Calu3 (cell line): ENCODE measurements at regions not wholly inside any gene's neighbourhood (a gene's known extent, or its start where the extent isn't known, plus 50 kb on each side); places are given as distances from the start of the nearest gene placed in this dataset.

Experiments
- BruUV-seq: library from RNA; stranded (reverse); fragments of 400-500 nt; replicated peaks from 2 replicates; lab custom pipeline; 2021; lab: Mats Ljungman, UMichigan
- CTCF ChIA-PET: fragments of 300-600 bp; sonication (Branson Sonifier 250); formaldehyde crosslinking; loops from one replicate; lab custom pipeline; 2022; ENCODE audit warnings: antibody characterized with exemption; lab: Charles Lee
- DNase-seq: peaks from one replicate; pipeline ENCODE4 v3.0.0; 2022
- H3K27ac Mint-ChIP-seq: one replicate; pipeline ENCODE4 v1.8.0; 2022; ENCODE audit warnings: mixed read lengths; ENCODE audit not compliant: unreplicated experiment
- H3K27me3 Mint-ChIP-seq: one replicate; pipeline ENCODE4 v1.8.0; 2022; ENCODE audit warnings: mixed read lengths; ENCODE audit not compliant: unreplicated experiment
- H3K36me3 Mint-ChIP-seq: one replicate; pipeline ENCODE4 v1.8.0; 2022; ENCODE audit warnings: mild to moderate bottlenecking, moderate library complexity, mixed read lengths; ENCODE audit not compliant: insufficient read depth, unreplicated experiment
- H3K4me1 Mint-ChIP-seq: one replicate; pipeline ENCODE4 v1.8.0; 2022; ENCODE audit warnings: mild to moderate bottlenecking, low read depth, mixed read lengths; ENCODE audit not compliant: unreplicated experiment
- H3K4me3 Mint-ChIP-seq: one replicate; pipeline ENCODE4 v1.8.0; 2022; ENCODE audit warnings: mild to moderate bottlenecking, low read depth, moderate library complexity, mixed read lengths; ENCODE audit not compliant: unreplicated experiment
- H3K9me3 Mint-ChIP-seq: one replicate; pipeline ENCODE4 v1.8.0; 2022; ENCODE audit warnings: low read depth, mixed read lengths; ENCODE audit not compliant: unreplicated experiment
- CTCF ChIP-seq: fragments of 200-600 bp; IDR thresholded peaks from one replicate; pipeline ENCODE4 v1.8.0; 2022; ENCODE audit warnings: antibody characterized with exemption; ENCODE audit not compliant: unreplicated experiment
- intact Hi-C: fragments of 100-400 bp; cut with micrococcal nuclease; formaldehyde crosslinking; loops from one replicate; pipeline ENCODE4 v1.10.0; 2022; ENCODE audit not compliant: unreplicated experiment

- BruUV-seq = no TSS peak
- CTCF ChIA-PET = no interaction called here
- H3K27me3 Mint-ChIP-seq = no peaks in the 10 kb centered on the region
- DNase-seq = no peak
- H3K4me3 Mint-ChIP-seq = no peak overlapping the region
- no peak for TF ChIP-seq CTCF
- H3K4me1 Mint-ChIP-seq = peaks cover 28% of the 10 kb centered on the region
- no peaks in the 10 kb centered on the region for H3K36me3 Mint-ChIP-seq
- intact Hi-C loops = no loop called here
- H3K9me3 Mint-ChIP-seq = no peaks in the 10 kb centered on the region
- no peak overlapping the region for H3K27ac Mint-ChIP-seq
Measured at GRCh38 chr3:82085851-82086475, 324.5 kb upstream of the GBE1 start.

- Mint-ChIP-seq H3K9me3 (no peaks in the 10 kb centered on the region), H3K36me3 (no peaks in the 10 kb centered on the region), H3K27ac (no peak overlapping the region), H3K27me3 (no peaks in the 10 kb centered on the region), H3K4me3 (peak overlapping the region; percentile 38), H3K4me1 (peaks cover 28% of the 10 kb centered on the region)
- CTCF ChIA-PET = interaction anchor here (1.0 kb wide), 1 partner anchor 19 kb away, joined by 3 read pairs; no protein-coding TSS in a partner anchor
- intact Hi-C loops = no loop called here
- no peak for TF ChIP-seq CTCF
- DNase-seq = no peak
- BruUV-seq = no TSS peak
Measured at GRCh38 chr3:82085356-82085755, 323.9 kb upstream of the GBE1 start.

GRCh38 chr3:82084824-82085223, 323.4 kb upstream of the GBE1 start:
- H3K4me1 Mint-ChIP-seq = peaks cover 28% of the 10 kb centered on the region
- TF ChIP-seq CTCF = no peak
- intact Hi-C loops = no loop called here
- no peaks in the 10 kb centered on the region for H3K36me3 Mint-ChIP-seq
- CTCF ChIA-PET = interaction anchor here (1.0 kb wide), 1 partner anchor 18 kb away, joined by 3 read pairs; no protein-coding TSS in a partner anchor
- DNase-seq = no peak
- no peaks in the 10 kb centered on the region for H3K27me3 Mint-ChIP-seq
- no peak overlapping the region for H3K27ac Mint-ChIP-seq
- H3K4me3 Mint-ChIP-seq = peak overlapping the region; percentile 38
- BruUV-seq = no TSS peak
- H3K9me3 Mint-ChIP-seq = no peaks in the 10 kb centered on the region

GRCh38 chr3:82082796-82083195, 321.4 kb upstream of the GBE1 start:
- H3K4me3 Mint-ChIP-seq = no peak overlapping the region
- BruUV-seq = no TSS peak
- no peaks in the 10 kb centered on the region for H3K9me3 Mint-ChIP-seq
- H3K27ac Mint-ChIP-seq = no peak overlapping the region
- no peak for TF ChIP-seq CTCF
- CTCF ChIA-PET = no interaction called here
- intact Hi-C loops = no loop called here
- H3K36me3 Mint-ChIP-seq = no peaks in the 10 kb centered on the region
- H3K4me1 Mint-ChIP-seq = peaks cover 16% of the 10 kb centered on the region
- DNase-seq = no peak
- no peaks in the 10 kb centered on the region for H3K27me3 Mint-ChIP-seq
